Loucy (cell line): ENCODE measurements at regions not wholly inside any gene's neighbourhood (a gene's known extent, or its start where the extent isn't known, plus 50 kb on each side); places are given as distances from the start of the nearest gene placed in this dataset.

ENCODE experiments used
- EZH2phosphoT487 ChIP-seq: fragments of 200-600 bp; IDR thresholded peaks from 2 replicates; pipeline ENCODE4 v1.6.1; 2018; ENCODE audit warnings: antibody characterized with exemption, mild to moderate bottlenecking, moderate library complexity, borderline replicate concordance
- TF ChIP-seq, protein P1 (sequence below): fragments of 200-600 bp; sonication (generic); conservative IDR thresholded peaks from 2 replicates; pipeline ENCODE4 v1.5.1; 2014; ENCODE audit warnings: mild to moderate bottlenecking, antibody characterized with exemption, low read length

DNA sequence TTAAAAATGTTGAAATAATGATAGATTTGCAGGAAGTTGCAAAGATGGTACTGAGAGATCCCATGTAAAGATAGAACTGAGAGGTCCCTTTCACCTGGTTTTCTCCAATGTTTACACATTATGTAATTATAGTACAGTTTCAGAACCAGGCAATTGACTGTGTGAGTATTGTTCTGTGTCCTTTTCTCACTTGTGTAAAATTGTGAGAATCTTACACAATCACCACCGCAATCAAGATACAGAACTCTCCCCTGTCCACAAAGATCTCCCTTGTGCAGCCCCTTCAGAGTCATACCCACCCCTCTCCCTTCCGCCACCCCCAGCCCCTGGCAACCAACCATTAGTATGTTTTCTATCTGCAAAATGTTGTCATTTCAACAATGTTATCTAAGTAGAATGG lies 119.8 kb upstream of the NAV2 start:
- TF ChIP-seq, protein P1, sequence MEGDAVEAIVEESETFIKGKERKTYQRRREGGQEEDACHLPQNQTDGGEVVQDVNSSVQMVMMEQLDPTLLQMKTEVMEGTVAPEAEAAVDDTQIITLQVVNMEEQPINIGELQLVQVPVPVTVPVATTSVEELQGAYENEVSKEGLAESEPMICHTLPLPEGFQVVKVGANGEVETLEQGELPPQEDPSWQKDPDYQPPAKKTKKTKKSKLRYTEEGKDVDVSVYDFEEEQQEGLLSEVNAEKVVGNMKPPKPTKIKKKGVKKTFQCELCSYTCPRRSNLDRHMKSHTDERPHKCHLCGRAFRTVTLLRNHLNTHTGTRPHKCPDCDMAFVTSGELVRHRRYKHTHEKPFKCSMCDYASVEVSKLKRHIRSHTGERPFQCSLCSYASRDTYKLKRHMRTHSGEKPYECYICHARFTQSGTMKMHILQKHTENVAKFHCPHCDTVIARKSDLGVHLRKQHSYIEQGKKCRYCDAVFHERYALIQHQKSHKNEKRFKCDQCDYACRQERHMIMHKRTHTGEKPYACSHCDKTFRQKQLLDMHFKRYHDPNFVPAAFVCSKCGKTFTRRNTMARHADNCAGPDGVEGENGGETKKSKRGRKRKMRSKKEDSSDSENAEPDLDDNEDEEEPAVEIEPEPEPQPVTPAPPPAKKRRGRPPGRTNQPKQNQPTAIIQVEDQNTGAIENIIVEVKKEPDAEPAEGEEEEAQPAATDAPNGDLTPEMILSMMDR = no peak
- TF ChIP-seq EZH2phosphoT487 = no peak
